ENCODE measurements at regions not wholly inside any gene's neighbourhood (a gene's known extent, or its start where the extent isn't known, plus 50 kb on each side); places are given as distances from the start of the nearest gene placed in this dataset.

DNA sequence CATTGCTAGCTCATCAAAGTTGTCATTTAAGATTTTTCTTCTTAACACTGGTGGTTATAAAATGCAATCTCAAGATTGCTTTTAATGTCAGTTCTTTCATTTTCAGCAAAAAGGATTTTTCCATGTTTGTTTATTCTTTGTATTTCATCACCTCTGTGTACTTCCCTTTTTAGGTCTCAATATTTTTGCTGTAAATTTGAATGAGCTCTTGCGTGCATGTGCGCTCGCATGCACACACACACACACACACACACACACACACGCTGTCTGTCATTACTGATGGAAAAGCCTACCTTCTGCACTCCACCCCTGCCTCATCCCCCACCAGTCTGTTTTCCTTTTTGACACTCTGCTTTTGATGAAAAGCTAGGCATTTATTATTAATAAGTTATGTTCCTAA is 85.3 kb upstream of the FYN start:
- H3K27ac ChIP-seq, result no peak overlapping the region
- TF ChIP-seq, protein P1, sequence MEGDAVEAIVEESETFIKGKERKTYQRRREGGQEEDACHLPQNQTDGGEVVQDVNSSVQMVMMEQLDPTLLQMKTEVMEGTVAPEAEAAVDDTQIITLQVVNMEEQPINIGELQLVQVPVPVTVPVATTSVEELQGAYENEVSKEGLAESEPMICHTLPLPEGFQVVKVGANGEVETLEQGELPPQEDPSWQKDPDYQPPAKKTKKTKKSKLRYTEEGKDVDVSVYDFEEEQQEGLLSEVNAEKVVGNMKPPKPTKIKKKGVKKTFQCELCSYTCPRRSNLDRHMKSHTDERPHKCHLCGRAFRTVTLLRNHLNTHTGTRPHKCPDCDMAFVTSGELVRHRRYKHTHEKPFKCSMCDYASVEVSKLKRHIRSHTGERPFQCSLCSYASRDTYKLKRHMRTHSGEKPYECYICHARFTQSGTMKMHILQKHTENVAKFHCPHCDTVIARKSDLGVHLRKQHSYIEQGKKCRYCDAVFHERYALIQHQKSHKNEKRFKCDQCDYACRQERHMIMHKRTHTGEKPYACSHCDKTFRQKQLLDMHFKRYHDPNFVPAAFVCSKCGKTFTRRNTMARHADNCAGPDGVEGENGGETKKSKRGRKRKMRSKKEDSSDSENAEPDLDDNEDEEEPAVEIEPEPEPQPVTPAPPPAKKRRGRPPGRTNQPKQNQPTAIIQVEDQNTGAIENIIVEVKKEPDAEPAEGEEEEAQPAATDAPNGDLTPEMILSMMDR (conservative IDR thresholded peaks at IDR 0.05), result no peak

DNA sequence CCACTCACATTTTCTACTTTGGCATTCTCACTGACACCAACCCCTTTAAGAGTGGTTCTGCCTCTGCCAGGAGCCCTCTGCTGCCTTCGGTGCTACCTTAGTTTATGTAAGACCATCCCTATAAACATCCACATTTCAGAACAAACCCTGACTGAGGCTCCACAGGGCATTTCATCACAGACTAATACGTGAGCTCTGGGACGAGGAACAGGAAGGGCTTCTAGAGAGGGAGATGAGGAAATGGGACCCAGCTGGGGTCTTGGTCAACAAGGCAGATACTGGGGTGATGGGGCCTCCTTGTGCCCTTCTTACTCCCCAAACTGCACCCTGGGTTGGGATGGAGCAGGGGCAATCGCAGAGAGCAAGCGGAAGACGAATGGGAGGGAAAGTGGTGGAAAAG is 86.5 kb upstream of the FYN start:
- H3K27ac ChIP-seq, result no peak overlapping the region

DNA sequence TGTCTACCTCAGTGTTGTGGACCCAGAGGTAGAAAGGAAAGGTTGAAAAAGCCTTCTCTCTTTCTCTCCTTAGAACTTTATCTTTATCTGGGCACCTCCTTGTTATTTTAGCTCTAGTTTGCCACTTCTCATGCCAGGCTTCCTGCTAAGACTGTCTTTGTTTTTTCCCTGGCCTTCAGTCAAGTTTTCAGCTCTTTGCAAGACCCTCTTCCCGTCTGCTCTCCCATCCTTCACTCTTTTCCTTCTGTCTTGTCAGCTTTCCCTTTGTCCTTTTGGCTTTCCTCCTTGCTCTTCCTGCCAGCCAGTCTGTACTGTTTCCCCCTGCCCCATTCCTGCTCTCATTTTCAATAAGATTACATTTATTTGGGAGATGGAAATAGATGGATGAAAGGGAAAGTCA is 86.8 kb upstream of the CCN6 start:
- H3K27ac ChIP-seq, result no peak overlapping the region
- TF ChIP-seq, protein P1 (conservative IDR thresholded peaks at IDR 0.05), result no peak

More for the DNA sequence above, 86.5 kb upstream of the FYN start:
- TF ChIP-seq, protein P1 (conservative IDR thresholded peaks at IDR 0.05), result no peak

DNA sequence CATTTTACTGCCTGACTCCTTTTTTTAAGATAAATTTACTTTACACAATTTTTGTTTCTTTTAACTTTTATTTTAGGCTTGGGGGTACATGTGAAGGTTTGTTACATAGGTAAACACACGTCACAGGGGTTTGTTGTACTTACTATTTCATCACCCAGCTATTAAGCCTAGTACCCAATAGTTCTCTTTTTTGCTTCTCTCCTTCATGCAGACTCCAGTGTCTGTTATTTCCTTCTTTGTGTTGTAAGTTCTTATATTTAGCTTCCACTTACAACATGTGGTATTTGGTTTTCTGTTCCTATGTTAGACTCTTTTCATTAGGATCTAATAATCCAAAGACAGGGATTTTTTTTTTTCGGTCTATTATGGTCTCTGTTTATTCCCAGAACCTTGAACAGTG is 83.5 kb upstream of the CCN6 start:
- TF ChIP-seq, protein P1 (conservative IDR thresholded peaks at IDR 0.05), result no peak
- no peak overlapping the region for H3K27ac ChIP-seq

DNA sequence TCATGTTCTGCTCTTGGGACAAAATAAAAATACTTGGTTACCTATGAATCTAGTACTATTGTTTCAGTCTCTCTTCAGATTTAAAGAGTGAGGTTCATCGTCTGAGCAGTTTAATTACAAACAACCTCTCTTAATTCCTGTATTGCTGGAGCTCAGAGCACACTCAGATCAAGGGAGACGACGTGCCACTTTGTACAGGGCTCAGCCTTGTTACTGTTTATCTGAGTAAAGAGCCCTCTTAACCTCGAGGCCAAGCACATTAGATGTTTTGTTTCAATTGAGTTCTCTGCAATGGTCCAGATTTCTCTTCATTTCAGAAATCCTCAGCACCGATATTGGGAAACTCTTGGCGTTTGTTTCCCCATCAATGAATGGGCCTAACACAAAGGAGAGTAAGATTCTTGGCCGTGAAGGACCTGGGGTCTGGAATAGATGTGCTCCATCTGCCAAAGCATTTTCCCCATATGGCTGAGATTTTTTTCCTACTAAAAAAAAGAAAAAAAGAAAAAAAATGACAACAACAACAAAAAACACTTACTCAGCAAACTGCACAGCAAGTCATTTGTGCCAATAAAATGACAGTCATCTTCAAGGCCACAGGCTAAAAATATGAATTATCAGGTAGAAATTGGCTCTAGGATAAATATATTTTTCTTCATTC is 82.6 kb upstream of the CCN6 start:
- TF ChIP-seq, protein P1 (conservative IDR thresholded peaks at IDR 0.05), result no peak
- H3K27ac ChIP-seq, result no peak overlapping the region

DNA sequence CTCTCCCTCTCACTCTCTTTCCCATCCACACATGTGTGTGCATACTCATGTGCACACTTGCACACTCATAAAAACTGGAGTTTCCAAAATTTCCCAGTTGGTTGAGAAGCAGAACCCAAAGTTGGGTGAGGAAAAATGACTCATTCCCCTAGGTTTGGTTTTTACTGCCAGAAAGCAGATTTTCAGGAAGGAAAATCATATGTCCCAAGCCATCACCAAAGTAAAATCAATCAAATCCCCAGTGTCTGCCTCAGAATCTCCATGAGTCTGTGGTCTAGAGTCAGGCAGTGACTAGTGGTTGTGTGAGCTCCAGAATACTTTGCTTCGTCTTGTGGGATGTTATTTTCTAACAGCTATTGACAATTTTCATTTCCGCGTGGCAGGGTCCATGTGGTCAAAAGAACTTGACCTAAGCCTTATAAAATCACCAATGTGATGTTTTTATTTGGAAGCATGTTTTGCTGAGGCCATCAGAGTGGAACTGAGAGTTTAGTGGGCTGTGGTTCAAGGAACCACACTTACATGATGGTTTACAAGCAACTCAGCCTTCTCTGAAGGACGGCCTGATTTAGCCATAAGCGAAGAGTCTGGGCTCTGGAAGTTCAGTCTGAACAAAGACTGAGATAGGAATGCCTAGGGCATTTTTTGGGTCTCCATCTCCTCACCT is 81.9 kb upstream of the CCN6 start:
- no peak overlapping the region for H3K27ac ChIP-seq
- TF ChIP-seq, protein P1 (conservative IDR thresholded peaks at IDR 0.05), result no peak

DNA sequence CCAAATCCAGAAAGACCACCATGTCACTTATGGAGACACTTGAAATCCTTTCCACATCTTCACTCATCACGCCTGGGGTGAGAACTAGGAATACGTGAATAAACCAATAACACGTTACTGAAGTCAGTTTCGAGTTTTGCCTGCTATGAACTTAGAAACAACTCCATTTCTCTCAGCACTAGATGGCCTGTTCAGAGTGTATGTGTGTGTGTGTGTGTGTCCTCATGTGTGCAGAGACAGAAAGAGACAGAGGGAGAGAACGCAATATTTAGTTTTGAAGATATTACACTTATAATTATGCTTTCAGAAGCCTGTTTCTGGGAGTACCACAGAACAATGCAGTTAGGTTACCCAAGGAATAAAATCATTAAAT is 81.2 kb upstream of the CCN6 start:
- H3K27ac ChIP-seq, result no peak overlapping the region

More for the DNA sequence above, 81.2 kb upstream of the CCN6 start:
- TF ChIP-seq, protein P1 (conservative IDR thresholded peaks at IDR 0.05), result no peak
